Panc1 (cell line): ENCODE measurements at regions not wholly inside any gene's neighbourhood (a gene's known extent, or its start where the extent isn't known, plus 50 kb on each side); places are given as distances from the start of the nearest gene placed in this dataset.

Experiments used
- ATAC-seq: fragments of 200-7000 bp; cut with Tn5 transposase; 2 replicates; pipeline ENCODE4 v1.9.1; 2020; ENCODE audit warnings: mild to moderate bottlenecking, moderate library complexity
- BruUV-seq: library from RNA; stranded (reverse); fragments of 400-500 nt; replicated peaks from 2 replicates; lab custom pipeline; 2021; lab: Mats Ljungman, UMichigan
- CTCF ChIA-PET: fragments of 300-600 bp; sonication (Branson Sonifier 250); formaldehyde crosslinking; loops from one replicate; lab custom pipeline; 2022; ENCODE audit warnings: antibody characterized with exemption; lab: Charles Lee
- POLR2A ChIA-PET: fragments of 300-600 bp; sonication (Branson Sonifier 250); formaldehyde crosslinking; loops from one replicate; lab custom pipeline; 2022; ENCODE audit warnings: antibody characterized with exemption; lab: Charles Lee
- DNase-seq: peaks from one replicate; pipeline ENCODE4 v3.0.0-alpha.2; 2010; ENCODE audit warnings: low read depth, low spot score
- H3K27ac ChIP-seq: 2 replicates; pipeline ENCODE4 v1.5.1; 2011; ENCODE audit warnings: mild to moderate bottlenecking, low read length, inconsistent platforms
- H3K27me3 ChIP-seq: fragments of 200-500 bp; sonication (Bioruptor generic); 2 replicates; pipeline ENCODE4 v1.6.0; 2014; ENCODE audit warnings: low read length, inconsistent platforms; ENCODE audit not compliant: control insufficient read depth, insufficient read depth
- H3K36me3 ChIP-seq: fragments of 200-500 bp; sonication (Bioruptor generic); 2 replicates; pipeline ENCODE4 v1.5.1; 2014; ENCODE audit warnings: inconsistent platforms, mild to moderate bottlenecking, low read length, moderate library complexity; ENCODE audit not compliant: control insufficient read depth, insufficient read depth
- H3K4me1 ChIP-seq: 2 replicates; pipeline ENCODE4 v1.5.1; 2011; ENCODE audit warnings: inconsistent platforms, mild to moderate bottlenecking, low read length, moderate library complexity; ENCODE audit not compliant: control insufficient read depth, insufficient read depth
- H3K4me3 ChIP-seq, 2 experiments: 2 replicates each; pipeline ENCODE4 v1.5.1; 2011 to 2012; ENCODE audit warnings: low read depth in 2 of 2, low read length in 2 of 2, mild to moderate bottlenecking in 2 of 2, inconsistent platforms in 1 of 2, moderate library complexity in 1 of 2
- H3K9me3 ChIP-seq: fragments of 200-500 bp; sonication (Bioruptor generic); 2 replicates; pipeline ENCODE4 v1.5.1; 2014; ENCODE audit warnings: low read depth, mild to moderate bottlenecking, inconsistent platforms, low read length, moderate library complexity; ENCODE audit not compliant: control insufficient read depth, insufficient read depth
- CTCF ChIP-seq: fragments of 450-650 bp; IDR thresholded peaks from 2 replicates; pipeline ENCODE4 v1.5.1; 2017; ENCODE audit warnings: mild to moderate bottlenecking
- POLR2AphosphoS5 ChIP-seq: IDR thresholded peaks from 2 replicates; pipeline ENCODE4 v1.6.1; 2012; ENCODE audit warnings: mild to moderate bottlenecking, low read depth, low read length, moderate library complexity
- REST ChIP-seq, 2 experiments: IDR thresholded peaks; 2 replicates each; pipeline ENCODE4 v1.6.1; 2011 to 2012; ENCODE audit warnings: low read depth in 2 of 2, control low read depth in 1 of 2, low read length in 1 of 2, mild to moderate bottlenecking in 1 of 2, moderate library complexity in 1 of 2; ENCODE audit not compliant: insufficient read depth in 1 of 2
- SIN3A ChIP-seq: IDR thresholded peaks from 2 replicates; pipeline ENCODE4 v1.6.1; 2012; ENCODE audit warnings: low read depth, mild to moderate bottlenecking, low read length, moderate library complexity, borderline replicate concordance; ENCODE audit not compliant: insufficient read depth
- TCF7L2 ChIP-seq: IDR thresholded peaks from 2 replicates; pipeline ENCODE4 v1.6.1; 2011; ENCODE audit warnings: mild to moderate bottlenecking, low read depth, low read length, inconsistent platforms
- in situ Hi-C: cut with HindIII; loops from 2 replicates; pipeline ENCODE4 v1.10.0; 2016; ENCODE audit warnings: low sequenced_read_pairs, low pct_unique_long_range_greater_than_20kb
- intact Hi-C: fragments of 100-400 bp; cut with micrococcal nuclease; formaldehyde crosslinking; loops from one replicate; pipeline ENCODE4 v1.10.0; 2022; ENCODE audit not compliant: unreplicated experiment

- no peak for TF ChIP-seq TCF7L2
- TF ChIP-seq REST (IDR thresholded peaks at IDR 0.05; ENCODE audit: insufficient read depth in 1 of 2, low read depth in 2 of 2, low read length in 1 of 2), result no peak
- no peak for TF ChIP-seq SIN3A
- no peak for TF ChIP-seq POLR2AphosphoS5
- TF ChIP-seq CTCF, result no peak
- ATAC-seq (no peak), DNase-seq (no peak)
- Histone ChIP-seq H3K27me3 (no peaks in the 10 kb centered on the region), H3K4me1 (no peaks in the 10 kb centered on the region), H3K36me3 (no peaks in the 10 kb centered on the region), H3K9me3 (0 out of 2 replicates have a peak, but pooled peaks cover 3% of the 10 kb centered on the region), H3K4me3 (no peak overlapping the region), H3K27ac (no peak overlapping the region)
- CTCF ChIA-PET, result no interaction called here
- in situ Hi-C loops, result no loop called here
- intact Hi-C loops, result no loop called here
- POLR2A ChIA-PET, result no interaction called here
- BruUV-seq, result no TSS peak
These were observed 1486.6 kb downstream of the AACS start for GRCh38 chr12:126551869-126552268.

GRCh38 chr12:126554625-126555024 lies 1489.4 kb downstream of the AACS start:
- ChIA-PET POLR2A (no interaction called here), CTCF (no interaction called here)
- TF ChIP-seq REST (IDR thresholded peaks at IDR 0.05; ENCODE audit: insufficient read depth in 1 of 2, low read depth in 2 of 2, low read length in 1 of 2), result no peak
- no peak for TF ChIP-seq POLR2AphosphoS5
- TF ChIP-seq CTCF, result no peak
- TF ChIP-seq SIN3A, result no peak
- no peak for TF ChIP-seq TCF7L2
- DNase-seq (no peak), ATAC-seq (no peak)
- in situ Hi-C loops (no loop called here), intact Hi-C loops (no loop called here)
- Histone ChIP-seq H3K27ac (no peak overlapping the region), H3K9me3 (0 out of 2 replicates have a peak, but pooled peaks cover 3% of the 10 kb centered on the region), H3K4me1 (no peaks in the 10 kb centered on the region), H3K36me3 (no peaks in the 10 kb centered on the region), H3K4me3 (no peak overlapping the region), H3K27me3 (no peaks in the 10 kb centered on the region)
- BruUV-seq, result no TSS peak
